Effector memory CD4-positive, alpha-beta T cell (primary cell): ENCODE measurements at regions not wholly inside any gene's neighbourhood (a gene's known extent, or its start where the extent isn't known, plus 50 kb on each side); places are given as distances from the start of the nearest gene placed in this dataset.
"Not testable (repeated sequence)": the region's sequence is repeated elsewhere in the genome, so short reads cannot be mapped to it uniquely, and the experiment has no call there.

Experiments used
- DNase-seq, 3 donors: peaks; one replicate each; pipeline ENCODE4 v3.0.0-alpha.2; 2020
- H3K27ac ChIP-seq: 2 replicates; pipeline ENCODE4 v1.7.0; 2013; ENCODE audit warnings: mild to moderate bottlenecking, low read length, moderate library complexity; ENCODE audit not compliant: insufficient read depth, poor library complexity, severe bottlenecking
- H3K27me3 ChIP-seq: replicated peaks from 2 replicates; pipeline ENCODE4 v1.7.0; 2013; ENCODE audit warnings: mild to moderate bottlenecking, low read length; ENCODE audit not compliant: insufficient read depth, control insufficient read depth, poor library complexity, severe bottlenecking
- H3K36me3 ChIP-seq: 2 replicates; pipeline ENCODE4 v1.7.0; 2013; ENCODE audit warnings: mild to moderate bottlenecking, low read length, moderate library complexity; ENCODE audit not compliant: control insufficient read depth, insufficient read depth
- H3K4me1 ChIP-seq: 2 replicates; pipeline ENCODE4 v1.7.0; 2013; ENCODE audit warnings: low read length, mild to moderate bottlenecking; ENCODE audit not compliant: control insufficient read depth, insufficient read depth, poor library complexity, severe bottlenecking
- H3K4me3 ChIP-seq: 2 replicates; pipeline ENCODE4 v1.7.0; 2013; ENCODE audit warnings: low read length, low read depth, mild to moderate bottlenecking; ENCODE audit not compliant: insufficient read depth, poor library complexity, severe bottlenecking
- H3K9me3 ChIP-seq: 2 replicates; pipeline ENCODE4 v1.7.0; 2013; ENCODE audit warnings: mild to moderate bottlenecking, low read length, moderate library complexity; ENCODE audit not compliant: control insufficient read depth

DNA sequence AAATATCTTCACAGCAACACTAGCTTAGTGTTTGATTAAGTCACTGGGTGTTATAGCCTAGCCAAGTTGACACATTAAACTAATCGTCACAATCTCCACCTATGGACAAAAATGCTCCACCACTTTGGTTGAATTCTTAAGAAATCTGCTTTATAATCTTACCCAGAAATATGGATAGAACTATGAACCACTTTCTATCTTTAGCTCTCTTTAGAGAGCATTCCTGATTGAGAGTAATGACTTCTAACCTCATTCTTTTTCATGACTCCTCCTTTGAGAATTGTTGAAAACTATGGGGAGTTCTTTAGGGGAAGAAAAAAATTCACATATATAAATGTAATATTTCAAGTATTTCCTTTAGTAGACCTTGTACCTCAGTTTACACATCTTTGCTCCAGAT, 1282.2 kb upstream of the ZEB2 start:
- Histone ChIP-seq H3K4me1 (no peaks in the 10 kb centered on the region), H3K9me3 (no peaks in the 10 kb centered on the region), H3K27ac (no peak overlapping the region), H3K27me3 (no peaks in the 10 kb centered on the region), H3K36me3 (no peaks in the 10 kb centered on the region), H3K4me3 (no peak overlapping the region)
- DNase-seq: no peak

- Histone ChIP-seq H3K27ac (no peak overlapping the region), H3K4me1 (no peaks in the 10 kb centered on the region), H3K36me3 (no peaks in the 10 kb centered on the region), H3K9me3 (no peaks in the 10 kb centered on the region), H3K4me3 (no peak overlapping the region), H3K27me3 (no peaks in the 10 kb centered on the region)
- no peak for DNase-seq
Measured at GRCh38 chr2:145801210-145801609, 1281.3 kb upstream of the ZEB2 start.

GRCh38 chr2:145800151-145801091, 1280.5 kb upstream of the ZEB2 start:
- no peak for DNase-seq

DNA sequence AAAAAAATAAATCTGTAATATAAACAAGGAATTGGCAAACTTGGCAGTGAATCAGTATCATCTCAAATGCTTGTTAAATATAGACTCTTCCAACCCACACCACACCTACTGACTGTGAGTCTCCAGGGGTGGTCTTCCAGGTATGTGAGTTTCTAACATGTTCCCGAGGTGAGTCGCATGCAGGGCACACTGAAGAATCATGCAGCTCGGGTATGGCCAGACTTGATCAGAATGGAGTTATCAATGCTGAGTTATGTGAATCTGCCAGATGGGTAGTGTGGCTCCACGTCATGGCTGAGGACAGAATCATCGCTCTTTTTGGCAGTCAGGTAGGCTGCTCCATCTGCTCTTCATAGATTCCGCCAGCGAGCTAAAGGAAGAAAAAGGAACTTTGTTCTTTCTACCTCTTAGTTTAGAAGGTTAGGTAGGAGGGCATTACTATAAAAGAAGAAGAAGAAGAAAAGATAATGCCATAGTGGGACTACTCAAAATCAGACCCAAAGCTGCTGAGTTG, 1279.7 kb upstream of the ZEB2 start:
- Histone ChIP-seq H3K27me3 (no peaks in the 10 kb centered on the region), H3K4me1 (no peaks in the 10 kb centered on the region), H3K36me3 (no peaks in the 10 kb centered on the region), H3K4me3 (no peak overlapping the region), H3K27ac (no peak overlapping the region), H3K9me3 (no peaks in the 10 kb centered on the region)
- DNase-seq: no peak

More at GRCh38 chr2:145800151-145801091, 1280.5 kb upstream of the ZEB2 start:
- no peaks in the 10 kb centered on the region for H3K27me3 ChIP-seq
- H3K9me3 ChIP-seq: no peaks in the 10 kb centered on the region
- H3K27ac ChIP-seq: no peak overlapping the region
- H3K36me3 ChIP-seq: no peaks in the 10 kb centered on the region
- H3K4me3 ChIP-seq: no peak overlapping the region
- no peaks in the 10 kb centered on the region for H3K4me1 ChIP-seq

GRCh38 chr2:145798419-145798818, 1278.5 kb upstream of the ZEB2 start:
- Histone ChIP-seq H3K4me3 (no peak overlapping the region), H3K27me3 (no peaks in the 10 kb centered on the region)

GRCh38 chr2:145797692-145798091, 1277.8 kb upstream of the ZEB2 start:
- H3K27ac ChIP-seq: no peak overlapping the region
- no peak for DNase-seq
- H3K27me3 ChIP-seq: no peaks in the 10 kb centered on the region

More at GRCh38 chr2:145798419-145798818, 1278.5 kb upstream of the ZEB2 start:
- H3K27ac ChIP-seq: no peak overlapping the region
- no peaks in the 10 kb centered on the region for H3K9me3 ChIP-seq
- H3K36me3 ChIP-seq: no peaks in the 10 kb centered on the region
- H3K4me1 ChIP-seq: no peaks in the 10 kb centered on the region
- DNase-seq: no peak

GRCh38 chr2:145792745-145793144, 1272.8 kb upstream of the ZEB2 start:
- Histone ChIP-seq H3K36me3 (no peaks in the 10 kb centered on the region), H3K4me1 (no peaks in the 10 kb centered on the region), H3K4me3 (no peak overlapping the region), H3K9me3 (no peaks in the 10 kb centered on the region), H3K27me3 (no peaks in the 10 kb centered on the region), H3K27ac (no peak overlapping the region)
- no peak for DNase-seq

More at GRCh38 chr2:145797692-145798091, 1277.8 kb upstream of the ZEB2 start:
- Histone ChIP-seq H3K4me1 (no peaks in the 10 kb centered on the region), H3K36me3 (no peaks in the 10 kb centered on the region), H3K4me3 (no peak overlapping the region), H3K9me3 (no peaks in the 10 kb centered on the region)

DNA sequence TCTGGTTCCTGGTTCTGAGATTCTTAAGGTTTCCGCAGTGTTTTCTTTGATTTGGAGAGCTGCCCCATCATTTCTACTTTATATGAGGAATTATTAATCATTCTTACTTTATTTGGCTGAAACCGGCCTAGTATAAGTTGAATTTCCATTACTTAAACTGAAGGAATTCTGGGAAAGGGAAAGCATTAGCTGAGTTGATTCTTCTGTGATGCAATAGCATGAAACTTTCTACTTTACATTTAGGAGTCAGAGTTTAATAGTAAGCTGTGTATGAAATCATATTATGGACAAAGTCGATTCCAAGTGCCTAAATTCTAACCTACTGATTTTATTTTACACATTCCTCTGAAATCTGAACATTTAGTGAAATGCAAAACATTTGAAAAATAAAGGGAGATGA, 1269.7 kb upstream of the ZEB2 start:
- no peaks in the 10 kb centered on the region for H3K27me3 ChIP-seq
- H3K36me3 ChIP-seq: no peaks in the 10 kb centered on the region
- H3K9me3 ChIP-seq: no peaks in the 10 kb centered on the region
- no peak overlapping the region for H3K27ac ChIP-seq
- no peak for DNase-seq
- no peaks in the 10 kb centered on the region for H3K4me1 ChIP-seq
- no peak overlapping the region for H3K4me3 ChIP-seq

- H3K27me3 ChIP-seq, H3K27ac ChIP-seq, DNase-seq, H3K9me3 ChIP-seq, H3K4me3 ChIP-seq, H3K4me1 ChIP-seq, H3K36me3 ChIP-seq: not testable (repeated sequence)
Measured at GRCh38 chr2:145787597-145788361, 1267.9 kb upstream of the ZEB2 start.

GRCh38 chr2:145782607-145783006, 1262.7 kb upstream of the ZEB2 start:
- not testable (repeated sequence) for H3K36me3 ChIP-seq, DNase-seq, H3K27me3 ChIP-seq, H3K4me3 ChIP-seq, H3K4me1 ChIP-seq, H3K9me3 ChIP-seq, H3K27ac ChIP-seq
